ENCODE measurements at regions not wholly inside any gene's neighbourhood (a gene's known extent, or its start where the extent isn't known, plus 50 kb on each side); places are given as distances from the start of the nearest gene placed in this dataset.

DNA sequence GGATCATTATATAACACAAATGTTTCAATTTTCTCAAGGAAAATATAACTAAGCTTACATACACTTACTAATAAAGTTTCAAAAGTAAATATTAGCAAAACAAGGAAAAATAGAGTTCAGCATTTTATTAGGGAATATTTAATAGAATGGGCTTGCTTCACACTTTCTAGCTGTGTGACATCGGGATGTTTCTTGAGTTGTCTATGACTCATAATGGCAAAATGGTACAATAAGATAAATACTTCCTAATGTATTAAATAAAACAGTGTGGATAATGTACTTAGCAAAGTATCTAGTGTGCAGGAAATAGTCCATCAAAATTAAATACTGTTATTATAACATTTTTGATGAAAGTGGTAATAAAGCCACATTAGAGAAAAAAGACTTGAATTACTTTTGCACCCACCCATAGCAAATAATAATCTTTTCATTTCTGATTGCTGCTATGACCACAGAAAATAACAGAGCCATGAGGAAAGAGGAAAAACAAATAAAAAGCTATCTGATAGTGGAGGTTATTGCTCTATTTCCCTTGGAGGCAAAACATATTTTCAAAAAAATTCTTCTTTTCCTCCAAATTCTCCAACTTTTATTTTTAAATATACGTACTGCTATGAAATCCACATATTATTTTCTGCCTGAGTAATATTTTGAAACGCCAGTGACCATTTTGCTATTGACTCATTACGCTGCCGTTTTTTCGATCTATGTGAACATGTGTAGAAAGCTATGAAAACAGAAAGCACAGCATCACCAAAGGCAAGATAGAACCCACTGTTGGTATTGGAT, 272.9 kb upstream of the KLF6 start:
- Mint-ChIP-seq H3K27me3 (no peaks in the 10 kb centered on the region), H3K4me1 (ENCODE audit: low read depth) (peaks cover 18% of the 10 kb centered on the region), H3K4me3 (no peak overlapping the region), H3K27ac (no peak overlapping the region), H3K9me3 (ENCODE audit: low read depth) (no peaks in the 10 kb centered on the region), H3K36me3 (no peaks in the 10 kb centered on the region)

GRCh38 chr10:4057021-4057420, 272.0 kb upstream of the KLF6 start:
- Mint-ChIP-seq H3K27me3 (no peaks in the 10 kb centered on the region), H3K36me3 (no peaks in the 10 kb centered on the region), H3K4me1 (ENCODE audit: low read depth) (peaks cover 18% of the 10 kb centered on the region), H3K27ac (no peak overlapping the region), H3K9me3 (ENCODE audit: low read depth) (no peaks in the 10 kb centered on the region), H3K4me3 (no peak overlapping the region)

- H3K27ac Mint-ChIP-seq, result no peak overlapping the region
These were observed 269.8 kb upstream of the KLF6 start for GRCh38 chr10:4054656-4055435.

DNA sequence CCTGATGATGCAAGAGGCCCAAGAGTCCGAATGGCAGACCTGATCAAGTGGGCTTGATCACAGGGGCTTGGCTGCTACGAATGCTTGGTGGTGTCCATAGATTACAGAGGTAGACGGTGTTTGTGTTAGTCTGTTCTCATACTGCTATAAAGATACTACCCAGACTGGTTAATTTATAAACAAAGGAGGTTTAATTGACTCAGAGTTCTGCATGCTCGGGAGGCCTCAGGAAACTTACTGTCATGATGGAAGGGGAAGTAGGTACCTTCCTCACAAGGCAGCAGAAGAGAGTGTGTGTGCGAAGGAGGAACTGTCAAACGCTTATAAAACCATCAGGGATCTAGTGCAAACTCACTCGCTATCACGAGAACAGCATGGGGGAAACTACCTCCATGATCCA, 268.9 kb upstream of the KLF6 start:
- no peaks in the 10 kb centered on the region for H3K9me3 Mint-ChIP-seq (ENCODE audit: low read depth)
- H3K4me1 Mint-ChIP-seq (ENCODE audit: low read depth), result peaks cover 5% of the 10 kb centered on the region
- no peaks in the 10 kb centered on the region for H3K36me3 Mint-ChIP-seq
- no peak overlapping the region for H3K4me3 Mint-ChIP-seq
- H3K27ac Mint-ChIP-seq, result no peak overlapping the region
- no peaks in the 10 kb centered on the region for H3K27me3 Mint-ChIP-seq

More at GRCh38 chr10:4054656-4055435, 269.8 kb upstream of the KLF6 start:
- peaks cover 9% of the 10 kb centered on the region for H3K4me1 Mint-ChIP-seq (ENCODE audit: low read depth)
- H3K36me3 Mint-ChIP-seq, result no peaks in the 10 kb centered on the region
- no peaks in the 10 kb centered on the region for H3K9me3 Mint-ChIP-seq (ENCODE audit: low read depth)
- H3K27me3 Mint-ChIP-seq, result no peaks in the 10 kb centered on the region
- no peak overlapping the region for H3K4me3 Mint-ChIP-seq

DNA sequence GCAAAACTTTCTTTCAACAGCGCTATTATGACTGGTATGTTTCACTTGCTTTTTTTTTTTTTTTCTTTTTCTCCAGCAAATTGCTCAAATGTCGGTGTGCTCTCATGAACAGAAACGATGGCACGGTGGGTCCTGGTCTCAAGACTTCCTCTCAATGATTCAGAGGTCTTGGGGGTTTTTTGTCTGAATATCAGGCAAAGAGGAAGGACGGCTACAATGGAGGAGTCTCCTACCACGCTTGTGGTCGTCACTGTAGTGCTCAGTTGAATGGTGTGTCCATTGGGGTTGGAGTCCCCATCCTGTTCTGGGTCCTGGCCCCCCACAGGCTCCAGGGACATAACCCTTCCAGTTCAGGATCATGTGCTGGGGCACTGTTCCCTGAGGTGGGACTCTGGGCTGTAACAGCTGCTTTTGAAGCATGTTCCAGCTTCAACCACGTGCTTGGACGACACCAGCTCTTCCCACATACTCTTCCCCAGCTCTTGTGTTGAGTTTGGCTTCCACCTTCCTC, 266.7 kb upstream of the KLF6 start:
- no peak overlapping the region for H3K4me3 Mint-ChIP-seq
- H3K4me1 Mint-ChIP-seq (ENCODE audit: low read depth), result no peaks in the 10 kb centered on the region
- no peak overlapping the region for H3K27ac Mint-ChIP-seq
- H3K36me3 Mint-ChIP-seq, result no peaks in the 10 kb centered on the region
- no peaks in the 10 kb centered on the region for H3K9me3 Mint-ChIP-seq (ENCODE audit: low read depth)
- no peaks in the 10 kb centered on the region for H3K27me3 Mint-ChIP-seq

DNA sequence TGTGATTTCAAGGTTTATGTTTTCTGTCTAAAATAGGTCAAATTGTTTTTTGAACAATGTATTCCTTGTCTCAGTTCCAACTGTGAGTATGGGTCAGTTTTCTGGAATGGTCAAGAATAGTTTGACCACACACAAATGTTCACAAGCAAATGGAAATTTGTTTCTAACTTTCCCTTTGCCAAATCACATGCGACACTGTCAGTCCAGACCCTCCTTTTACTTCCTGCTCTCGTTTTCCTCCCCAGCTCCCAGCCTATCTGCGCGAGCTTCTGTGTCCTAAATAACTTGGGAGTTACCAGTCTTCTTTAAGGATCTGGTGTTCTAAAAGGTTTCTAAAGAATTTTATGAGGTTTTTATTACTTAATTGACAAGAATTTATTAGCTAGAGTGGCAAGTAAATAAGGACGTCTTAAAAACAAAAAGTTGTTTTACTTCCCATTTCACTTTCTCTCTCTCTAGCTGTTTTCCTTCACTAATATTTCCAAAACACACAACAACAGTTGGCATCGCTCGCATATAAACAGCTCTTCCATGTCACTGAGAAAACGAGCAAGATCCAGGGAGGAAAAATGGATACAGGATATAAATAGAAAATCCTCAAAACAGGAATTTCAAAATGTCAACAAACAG, 266.1 kb upstream of the KLF6 start:
- Mint-ChIP-seq H3K27me3 (no peaks in the 10 kb centered on the region), H3K4me1 (ENCODE audit: low read depth) (no peaks in the 10 kb centered on the region), H3K36me3 (no peaks in the 10 kb centered on the region), H3K4me3 (no peak overlapping the region), H3K27ac (no peak overlapping the region), H3K9me3 (ENCODE audit: low read depth) (no peaks in the 10 kb centered on the region)

GRCh38 chr10:4050061-4050460, 265.1 kb upstream of the KLF6 start:
- Mint-ChIP-seq H3K27me3 (no peaks in the 10 kb centered on the region), H3K36me3 (no peaks in the 10 kb centered on the region), H3K4me1 (ENCODE audit: low read depth) (no peaks in the 10 kb centered on the region), H3K9me3 (ENCODE audit: low read depth) (no peaks in the 10 kb centered on the region), H3K4me3 (no peak overlapping the region), H3K27ac (no peak overlapping the region)

- Mint-ChIP-seq H3K36me3 (no peaks in the 10 kb centered on the region), H3K9me3 (ENCODE audit: low read depth) (no peaks in the 10 kb centered on the region), H3K27ac (no peak overlapping the region), H3K27me3 (no peaks in the 10 kb centered on the region), H3K4me3 (no peak overlapping the region), H3K4me1 (ENCODE audit: low read depth) (no peaks in the 10 kb centered on the region)
These were observed 264.3 kb upstream of the KLF6 start for GRCh38 chr10:4049348-4049747.

DNA sequence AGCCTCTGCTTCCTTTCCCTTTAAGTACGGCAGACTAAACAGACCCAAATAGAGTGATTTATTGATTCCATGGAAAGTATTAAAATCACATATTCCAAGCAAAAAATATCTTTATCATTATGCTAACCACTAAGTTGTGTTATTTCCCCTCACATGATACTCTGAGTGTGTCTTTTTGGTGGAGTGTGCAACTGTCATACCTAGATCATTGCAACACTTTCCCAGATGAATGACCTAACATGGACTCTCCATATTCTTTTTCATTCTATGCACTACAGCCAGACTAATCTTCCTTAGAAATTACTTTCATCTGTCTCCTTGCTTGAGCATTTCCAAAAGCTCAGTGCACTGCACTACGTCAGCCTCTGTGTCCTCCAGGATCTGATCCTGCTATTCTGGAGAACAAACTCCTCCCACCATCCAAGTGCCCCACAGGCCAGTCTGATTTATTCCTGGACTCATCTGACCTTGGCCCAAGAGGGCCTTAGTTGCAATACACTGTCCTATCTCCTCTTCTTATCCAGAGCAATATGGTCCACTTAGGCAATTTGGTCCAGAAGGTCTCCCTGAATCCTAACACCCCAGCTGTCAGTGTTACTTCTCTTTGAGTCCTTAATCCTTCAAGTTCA, 263.3 kb upstream of the KLF6 start:
- no peaks in the 10 kb centered on the region for H3K9me3 Mint-ChIP-seq (ENCODE audit: low read depth)
- H3K4me3 Mint-ChIP-seq, result no peak overlapping the region
- no peaks in the 10 kb centered on the region for H3K27me3 Mint-ChIP-seq
- H3K27ac Mint-ChIP-seq, result no peak overlapping the region
- H3K36me3 Mint-ChIP-seq, result peaks cover 2% of the 10 kb centered on the region
- no peaks in the 10 kb centered on the region for H3K4me1 Mint-ChIP-seq (ENCODE audit: low read depth)

DNA sequence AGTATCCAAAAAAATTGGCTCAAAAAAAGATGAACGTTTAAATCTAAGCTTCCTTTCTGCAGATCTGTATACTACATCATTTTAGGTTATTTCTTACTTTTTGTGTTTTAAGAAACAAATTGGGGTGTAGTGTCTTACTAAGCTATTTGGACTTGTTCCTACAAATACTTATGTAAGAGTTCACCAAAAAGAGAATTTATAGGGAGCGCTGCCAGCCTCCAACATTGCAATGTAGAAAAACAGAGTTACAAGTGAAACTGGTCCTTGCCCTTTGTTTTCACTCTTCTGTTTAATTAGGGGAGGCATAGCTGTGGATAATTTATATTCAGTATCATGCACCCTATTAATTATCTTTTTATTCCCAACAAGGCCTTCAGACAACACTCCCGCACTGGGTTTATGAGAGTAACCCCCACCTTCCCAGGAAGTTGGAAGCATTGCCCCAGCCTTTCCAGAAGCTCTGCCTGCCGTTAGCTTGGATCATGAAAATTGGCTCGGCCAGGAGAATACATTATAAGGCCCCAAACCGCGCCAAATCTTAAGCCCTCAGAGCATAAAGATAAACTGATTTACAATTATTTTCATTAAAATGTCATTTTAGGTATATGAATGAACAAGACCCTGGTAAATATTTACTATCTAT, 261.8 kb upstream of the KLF6 start:
- no peak overlapping the region for H3K27ac Mint-ChIP-seq
- H3K27me3 Mint-ChIP-seq, result no peaks in the 10 kb centered on the region
- H3K4me1 Mint-ChIP-seq (ENCODE audit: low read depth), result no peaks in the 10 kb centered on the region
- H3K36me3 Mint-ChIP-seq, result peaks cover 10% of the 10 kb centered on the region
- H3K9me3 Mint-ChIP-seq (ENCODE audit: low read depth), result peaks cover 9% of the 10 kb centered on the region
- no peak overlapping the region for H3K4me3 Mint-ChIP-seq

GRCh38 chr10:4046030-4046429, 261.0 kb upstream of the KLF6 start:
- Mint-ChIP-seq H3K9me3 (ENCODE audit: low read depth) (peaks cover 15% of the 10 kb centered on the region), H3K4me3 (no peak overlapping the region), H3K27me3 (no peaks in the 10 kb centered on the region), H3K4me1 (ENCODE audit: low read depth) (no peaks in the 10 kb centered on the region), H3K27ac (no peak overlapping the region), H3K36me3 (peaks cover 15% of the 10 kb centered on the region)

DNA sequence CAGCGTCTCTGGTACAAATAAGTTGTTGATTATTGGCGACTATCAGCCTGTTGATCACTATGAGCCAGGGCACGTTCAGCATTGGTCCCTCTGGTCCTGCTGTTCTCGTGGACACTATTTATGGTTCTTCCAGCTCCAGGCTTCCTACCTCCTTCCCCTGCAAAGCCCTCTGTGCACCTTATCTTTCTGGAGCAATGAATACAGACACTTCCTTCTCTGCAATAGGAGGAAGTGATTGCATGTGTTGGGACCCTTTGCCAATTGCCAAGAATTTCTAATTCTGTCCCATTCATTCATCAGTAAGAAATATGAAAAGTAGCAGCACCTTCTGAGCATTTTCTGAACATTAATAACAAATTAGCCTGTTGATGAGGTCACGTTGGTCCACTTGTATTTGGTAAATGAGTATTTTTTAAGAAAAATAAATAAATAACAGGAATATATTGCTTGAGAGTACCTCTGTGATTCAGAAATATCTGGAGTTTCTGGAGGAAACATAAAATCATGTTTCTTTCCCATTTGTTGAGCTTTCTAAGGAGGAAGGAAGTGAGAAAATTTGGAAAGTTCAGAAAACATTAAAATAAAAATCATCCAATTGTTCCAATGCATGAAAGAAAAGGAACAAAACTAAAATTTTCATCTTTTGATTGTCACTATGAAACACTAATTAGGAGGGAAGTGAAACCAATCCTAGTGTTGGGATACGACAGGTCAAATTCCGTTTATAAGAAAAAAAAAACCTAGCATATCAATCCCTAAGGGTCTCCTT, 259.1 kb upstream of the KLF6 start:
- Mint-ChIP-seq H3K27me3 (no peaks in the 10 kb centered on the region), H3K4me1 (ENCODE audit: low read depth) (no peaks in the 10 kb centered on the region), H3K27ac (no peak overlapping the region), H3K9me3 (ENCODE audit: low read depth) (peaks cover 15% of the 10 kb centered on the region), H3K36me3 (peaks cover 15% of the 10 kb centered on the region), H3K4me3 (no peak overlapping the region)

DNA sequence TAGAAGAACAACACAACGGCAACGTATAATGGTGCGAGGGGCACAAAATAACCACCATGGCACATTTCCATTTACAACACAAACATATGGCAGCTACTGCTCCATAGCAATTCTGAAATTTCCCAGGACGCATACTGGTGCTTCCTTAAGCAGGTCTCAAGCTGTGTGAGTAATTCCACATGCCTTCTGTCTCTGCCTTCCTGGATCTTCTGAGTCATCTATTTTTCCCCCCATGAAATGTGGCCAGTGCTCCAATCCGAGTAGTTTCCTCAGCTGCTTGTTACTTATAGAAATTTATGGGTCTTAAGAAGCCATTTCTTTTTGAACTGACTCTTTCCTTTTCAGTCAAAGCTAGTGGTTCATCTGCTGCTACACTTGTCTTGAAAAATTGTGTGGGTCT, 256.6 kb upstream of the KLF6 start:
- no peak overlapping the region for H3K4me3 Mint-ChIP-seq

DNA sequence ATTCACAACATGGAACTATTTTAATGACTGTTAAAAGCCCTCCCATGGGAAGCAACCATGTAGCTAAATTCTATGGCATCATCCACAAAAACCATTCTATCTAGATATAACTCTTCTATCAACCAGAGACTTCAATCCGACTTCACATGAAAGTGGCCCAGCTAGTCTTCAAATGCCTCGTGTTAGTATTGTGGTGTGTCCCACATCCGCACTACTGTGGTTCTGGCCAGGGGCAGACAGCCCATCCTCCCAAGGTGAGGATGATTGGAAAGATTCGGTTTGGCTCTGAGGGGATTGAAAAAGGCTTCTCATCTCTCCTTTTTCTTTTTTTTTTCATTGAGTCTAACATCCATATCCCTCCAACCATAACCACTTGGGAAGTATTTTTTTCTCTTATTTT, 253.0 kb upstream of the KLF6 start:
- no peak overlapping the region for H3K27ac Mint-ChIP-seq
- H3K4me1 Mint-ChIP-seq (ENCODE audit: low read depth), result peaks cover 26% of the 10 kb centered on the region
- H3K27me3 Mint-ChIP-seq, result no peaks in the 10 kb centered on the region
- H3K36me3 Mint-ChIP-seq, result peaks cover 13% of the 10 kb centered on the region
- H3K4me3 Mint-ChIP-seq, result no peak overlapping the region
- H3K9me3 Mint-ChIP-seq (ENCODE audit: low read depth), result peaks cover 15% of the 10 kb centered on the region

More for the DNA sequence above, 256.6 kb upstream of the KLF6 start:
- H3K27ac Mint-ChIP-seq, result no peak overlapping the region
- no peaks in the 10 kb centered on the region for H3K4me1 Mint-ChIP-seq (ENCODE audit: low read depth)
- peaks cover 15% of the 10 kb centered on the region for H3K36me3 Mint-ChIP-seq
- no peaks in the 10 kb centered on the region for H3K27me3 Mint-ChIP-seq
- H3K9me3 Mint-ChIP-seq (ENCODE audit: low read depth), result peaks cover 15% of the 10 kb centered on the region

Measured in activated naive CD8-positive, alpha-beta T cell (primary cell).